ENCODE measurements at regions not wholly inside any gene's neighbourhood (a gene's known extent, or its start where the extent isn't known, plus 50 kb on each side); places are given as distances from the start of the nearest gene placed in this dataset.

GRCh38 chr3:5404718-5405117 is 217.2 kb downstream of the EDEM1 start:
- DNase-seq (ENCODE audit: extremely low spot score) = no peak
- ChIA-PET POLR2A (no interaction called here), CTCF (interaction anchor here (1.2 kb wide), 1 partner anchor 21 kb away, joined by 3 read pairs; no protein-coding TSS in a partner anchor)
- TF ChIP-seq CTCF (IDR thresholded peaks at IDR 0.05; ENCODE audit: control extremely low read depth, extremely low read depth, low read depth, missing control alignments) = no peak

GRCh38 chr3:5411786-5412185 is 224.3 kb downstream of the EDEM1 start:
- CTCF ChIA-PET = interaction anchor here (1.6 kb wide), 1 partner anchor 15 kb away, joined by 9 read pairs; no protein-coding TSS in a partner anchor
- no peak for TF ChIP-seq CTCF (IDR thresholded peaks at IDR 0.05; ENCODE audit: control extremely low read depth, extremely low read depth, low read depth, missing control alignments)

GRCh38 chr3:5423076-5423475 is 235.6 kb downstream of the EDEM1 start:
- DNase-seq (ENCODE audit: extremely low spot score) = no peak
- no peak for TF ChIP-seq CTCF (IDR thresholded peaks at IDR 0.05; ENCODE audit: control extremely low read depth, extremely low read depth, low read depth, missing control alignments)
- ChIA-PET POLR2A (no interaction called here), CTCF (interaction anchor here (1.5 kb wide), 1 partner anchor 76 kb away, joined by 3 read pairs; no protein-coding TSS in a partner anchor)

More at GRCh38 chr3:5411786-5412185, 224.3 kb downstream of the EDEM1 start:
- no peak for DNase-seq (ENCODE audit: extremely low spot score)
- POLR2A ChIA-PET = interaction anchor here (0.6 kb wide), 1 partner anchor 1290 kb away, joined by 5 read pairs; no protein-coding TSS in a partner anchor

- CTCF ChIA-PET = interaction anchor here (1.5 kb wide), 1 partner anchor 76 kb away, joined by 3 read pairs; no protein-coding TSS in a partner anchor
- no peak for TF ChIP-seq CTCF (IDR thresholded peaks at IDR 0.05; ENCODE audit: control extremely low read depth, extremely low read depth, low read depth, missing control alignments)
- POLR2A ChIA-PET = no interaction called here
- DNase-seq (ENCODE audit: extremely low spot score) = no peak
These were observed 236.0 kb downstream of the EDEM1 start for GRCh38 chr3:5423523-5423922.

GRCh38 chr3:5425371-5425770 is 237.9 kb downstream of the EDEM1 start:
- CTCF ChIA-PET = interaction anchor here (0.7 to 2.4 kb wide), 14 partner anchors 9 to 307 kb away, joined by 3 to 14 read pairs (median 3); no protein-coding TSS in a partner anchor
- POLR2A ChIA-PET = no interaction called here

GRCh38 chr3:5426094-5426883 is 238.8 kb downstream of the EDEM1 start:
- TF ChIP-seq CTCF (IDR thresholded peaks at IDR 0.05; ENCODE audit: control extremely low read depth, extremely low read depth, low read depth, missing control alignments) = peak; percentile 98
- DNase-seq (ENCODE audit: extremely low spot score) = peak; percentile 60
- CTCF ChIA-PET = interaction anchor here (0.7 to 2.8 kb wide), 26 partner anchors 9 to 306 kb away, joined by 3 to 15 read pairs (median 4); no protein-coding TSS in a partner anchor
- POLR2A ChIA-PET = no interaction called here

More at GRCh38 chr3:5425371-5425770, 237.9 kb downstream of the EDEM1 start:
- TF ChIP-seq CTCF (IDR thresholded peaks at IDR 0.05; ENCODE audit: control extremely low read depth, extremely low read depth, low read depth, missing control alignments) = no peak
- no peak for DNase-seq (ENCODE audit: extremely low spot score)
